ENCODE measurements at regions not wholly inside any gene's neighbourhood (a gene's known extent, or its start where the extent isn't known, plus 50 kb on each side); places are given as distances from the start of the nearest gene placed in this dataset.

GRCh38 chr7:69358163-69358821 lies 240.0 kb upstream of the AUTS2 start:
- Histone ChIP-seq H3K9ac (ENCODE audit: low read length) (no peak overlapping the region), H3K36me3 (ENCODE audit: control insufficient read depth, insufficient read depth, low read length) (no peaks in the 10 kb centered on the region), H3K9me3 (ENCODE audit: control insufficient read depth, low read length) (no peaks in the 10 kb centered on the region), H3K27me3 (ENCODE audit: control insufficient read depth, insufficient read depth, low read length) (no peaks in the 10 kb centered on the region), H3K4me3 (ENCODE audit: low read length) (no peak overlapping the region), H3K4me1 (ENCODE audit: control insufficient read depth, insufficient read depth, low read length) (no peaks in the 10 kb centered on the region)

DNA sequence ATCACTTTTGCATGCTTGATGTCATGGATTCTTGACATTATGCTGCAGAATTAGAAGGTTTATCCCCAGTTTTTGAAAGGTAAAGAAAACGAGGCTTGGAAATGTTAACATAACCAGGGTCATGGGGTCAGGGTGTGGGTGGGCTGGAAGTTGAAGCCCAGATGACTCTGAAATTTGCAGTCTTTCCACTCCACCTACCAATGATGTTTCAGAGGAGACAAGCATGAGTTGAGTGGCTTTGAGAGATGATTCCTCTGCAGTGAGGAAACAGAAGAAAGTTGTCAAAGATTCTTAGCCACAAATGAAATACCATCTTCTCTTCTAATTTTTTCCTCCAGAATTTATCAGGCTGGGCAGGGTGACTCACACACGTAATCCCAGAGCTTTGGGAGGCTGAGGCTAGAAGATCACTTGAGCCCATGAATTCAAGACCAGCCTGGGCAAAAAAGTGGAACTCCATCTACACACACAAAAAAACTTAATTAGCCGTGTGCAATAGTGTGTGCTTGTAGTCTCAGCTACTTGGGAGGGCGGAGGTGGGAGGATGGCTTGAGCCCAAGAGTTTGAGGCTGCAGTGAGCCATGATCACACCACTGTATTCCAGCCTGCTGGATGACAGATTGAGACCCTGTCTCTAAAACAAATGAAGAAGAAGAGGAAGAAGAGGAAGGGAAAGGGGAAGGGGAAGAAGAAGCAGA lies 239.1 kb upstream of the AUTS2 start:
- Histone ChIP-seq H3K27me3 (ENCODE audit: control insufficient read depth, insufficient read depth, low read length) (no peaks in the 10 kb centered on the region), H3K9me3 (ENCODE audit: control insufficient read depth, low read length) (no peaks in the 10 kb centered on the region), H3K4me3 (ENCODE audit: low read length) (no peak overlapping the region), H3K36me3 (ENCODE audit: control insufficient read depth, insufficient read depth, low read length) (no peaks in the 10 kb centered on the region), H3K4me1 (ENCODE audit: control insufficient read depth, insufficient read depth, low read length) (no peaks in the 10 kb centered on the region), H3K9ac (ENCODE audit: low read length) (no peak overlapping the region)

DNA sequence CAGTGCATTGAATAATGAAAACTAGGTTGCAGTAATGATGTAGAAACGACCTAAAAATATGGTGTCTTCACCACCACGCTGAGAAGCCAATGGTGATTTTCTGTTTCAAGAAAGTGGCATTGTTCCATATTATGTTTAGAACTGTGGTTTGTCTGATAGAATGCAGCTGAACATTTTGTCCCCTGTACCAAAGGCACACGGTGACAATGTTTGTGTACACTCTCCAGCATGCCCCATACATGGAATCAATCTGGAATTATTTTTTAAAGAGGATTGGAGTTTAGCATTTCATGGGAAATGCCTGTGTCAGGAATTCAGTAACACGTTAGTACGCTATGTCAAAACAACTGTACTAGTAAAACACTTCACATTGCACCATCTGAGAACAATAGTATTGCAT lies 237.4 kb upstream of the AUTS2 start:
- no peak overlapping the region for H3K9ac ChIP-seq (ENCODE audit: low read length)
- H3K4me1 ChIP-seq (ENCODE audit: control insufficient read depth, insufficient read depth, low read length) = no peaks in the 10 kb centered on the region
- H3K4me3 ChIP-seq (ENCODE audit: low read length) = no peak overlapping the region
- no peaks in the 10 kb centered on the region for H3K36me3 ChIP-seq (ENCODE audit: control insufficient read depth, insufficient read depth, low read length)
- no peaks in the 10 kb centered on the region for H3K27me3 ChIP-seq (ENCODE audit: control insufficient read depth, insufficient read depth, low read length)
- H3K9me3 ChIP-seq (ENCODE audit: control insufficient read depth, low read length) = no peaks in the 10 kb centered on the region

- H3K27me3 ChIP-seq (ENCODE audit: control insufficient read depth, insufficient read depth, low read length) = no peaks in the 10 kb centered on the region
- H3K36me3 ChIP-seq (ENCODE audit: control insufficient read depth, insufficient read depth, low read length) = no peaks in the 10 kb centered on the region
- no peak overlapping the region for H3K4me3 ChIP-seq (ENCODE audit: low read length)
- H3K9ac ChIP-seq (ENCODE audit: low read length) = no peak overlapping the region
- H3K4me1 ChIP-seq (ENCODE audit: control insufficient read depth, insufficient read depth, low read length) = no peaks in the 10 kb centered on the region
- H3K9me3 ChIP-seq (ENCODE audit: control insufficient read depth, low read length) = no peaks in the 10 kb centered on the region
Measured at GRCh38 chr7:69363136-69363535, 235.1 kb upstream of the AUTS2 start.

DNA sequence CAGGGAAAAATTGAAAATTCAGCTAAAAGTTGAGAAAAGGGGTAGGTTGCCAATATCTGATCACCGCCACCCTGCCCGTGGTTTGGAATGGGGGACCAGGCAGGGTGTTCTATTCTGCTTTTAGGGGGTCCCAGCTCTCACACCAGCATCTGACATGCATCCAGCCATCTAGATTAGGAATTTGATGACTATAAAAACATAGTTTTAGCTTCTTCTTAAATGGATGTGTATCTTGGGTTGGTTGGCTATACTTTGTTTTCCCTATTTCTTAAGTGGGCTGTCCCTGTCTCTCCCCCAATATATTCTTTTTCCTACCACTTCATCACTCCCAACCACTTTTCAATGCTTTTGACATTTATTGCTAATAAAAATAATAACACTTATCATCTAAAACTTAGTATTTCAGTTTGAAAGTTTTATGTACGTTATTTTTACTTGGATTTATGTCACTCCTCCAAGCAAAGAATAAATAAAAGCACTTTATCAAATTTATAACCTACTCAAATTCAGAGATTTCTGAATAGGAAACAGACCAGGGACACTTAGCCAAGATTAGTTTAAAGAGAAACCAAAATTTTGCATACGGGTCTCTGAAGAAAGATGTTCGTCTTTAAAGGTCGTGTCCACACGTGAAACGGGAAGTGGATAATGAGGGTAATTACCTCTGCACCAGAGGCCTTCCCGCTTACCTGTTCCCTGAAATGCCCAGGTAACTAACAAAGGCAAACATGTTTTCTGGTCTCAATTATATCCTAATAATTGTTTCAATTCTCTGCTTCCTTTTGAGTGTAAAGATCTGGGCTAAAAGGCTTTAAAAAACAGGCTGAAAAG lies 233.2 kb upstream of the AUTS2 start:
- H3K9me3 ChIP-seq (ENCODE audit: control insufficient read depth, low read length) = no peaks in the 10 kb centered on the region
- H3K4me1 ChIP-seq (ENCODE audit: control insufficient read depth, insufficient read depth, low read length) = no peaks in the 10 kb centered on the region
- no peak overlapping the region for H3K9ac ChIP-seq (ENCODE audit: low read length)
- H3K36me3 ChIP-seq (ENCODE audit: control insufficient read depth, insufficient read depth, low read length) = no peaks in the 10 kb centered on the region
- no peak overlapping the region for H3K4me3 ChIP-seq (ENCODE audit: low read length)
- no peaks in the 10 kb centered on the region for H3K27me3 ChIP-seq (ENCODE audit: control insufficient read depth, insufficient read depth, low read length)

DNA sequence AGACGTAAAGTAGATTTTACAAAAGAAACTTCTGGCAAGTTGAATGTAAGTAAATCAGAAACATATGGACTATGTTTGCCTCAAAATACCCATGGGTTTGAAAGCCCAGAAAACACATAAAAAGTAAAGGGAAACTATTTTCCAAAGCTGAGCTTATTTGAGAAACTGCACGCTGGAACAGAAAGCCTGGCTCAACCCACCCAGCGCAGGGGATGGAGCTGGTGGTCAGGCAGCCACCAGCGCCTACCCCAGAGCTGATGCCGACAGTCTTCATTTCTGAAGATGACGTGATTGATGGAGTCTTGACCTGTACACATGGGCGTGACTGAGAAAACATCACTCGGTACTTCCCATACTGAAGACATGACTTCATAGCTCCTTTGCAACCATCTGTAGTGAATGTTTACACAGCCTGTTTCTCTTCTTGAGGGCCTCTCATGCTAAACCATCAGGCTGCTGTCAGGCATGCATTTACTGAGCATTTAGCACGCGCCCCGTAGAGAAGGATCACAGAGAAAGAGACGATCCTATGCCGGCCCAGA lies 232.6 kb upstream of the AUTS2 start:
- H3K4me3 ChIP-seq (ENCODE audit: low read length) = no peak overlapping the region

DNA sequence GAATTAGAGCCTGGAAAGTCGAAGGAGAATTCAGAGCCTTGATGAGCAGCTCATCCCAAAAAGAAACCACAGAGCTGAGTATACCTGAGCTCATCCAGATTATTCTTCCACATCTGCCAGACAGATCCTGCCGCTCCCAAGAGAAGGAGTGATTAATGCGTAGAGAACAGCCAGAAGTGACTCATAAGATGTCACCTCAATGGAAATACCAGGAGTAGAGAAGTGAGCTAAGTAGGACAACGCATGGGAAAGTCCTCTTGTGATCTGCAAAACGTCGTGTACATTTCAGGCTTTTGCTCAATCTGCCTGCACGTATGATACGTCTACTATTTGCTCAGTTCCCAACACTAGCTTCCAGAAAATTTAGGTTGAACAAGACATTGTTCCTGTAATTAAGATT lies 230.5 kb upstream of the AUTS2 start:
- H3K4me1 ChIP-seq (ENCODE audit: control insufficient read depth, insufficient read depth, low read length) = no peaks in the 10 kb centered on the region
- no peak overlapping the region for H3K4me3 ChIP-seq (ENCODE audit: low read length)
- H3K36me3 ChIP-seq (ENCODE audit: control insufficient read depth, insufficient read depth, low read length) = no peaks in the 10 kb centered on the region
- no peaks in the 10 kb centered on the region for H3K9me3 ChIP-seq (ENCODE audit: control insufficient read depth, low read length)
- no peak overlapping the region for H3K9ac ChIP-seq (ENCODE audit: low read length)
- no peaks in the 10 kb centered on the region for H3K27me3 ChIP-seq (ENCODE audit: control insufficient read depth, insufficient read depth, low read length)

More for the DNA sequence above, 232.6 kb upstream of the AUTS2 start:
- no peaks in the 10 kb centered on the region for H3K27me3 ChIP-seq (ENCODE audit: control insufficient read depth, insufficient read depth, low read length)
- no peaks in the 10 kb centered on the region for H3K36me3 ChIP-seq (ENCODE audit: control insufficient read depth, insufficient read depth, low read length)
- no peaks in the 10 kb centered on the region for H3K9me3 ChIP-seq (ENCODE audit: control insufficient read depth, low read length)
- H3K4me1 ChIP-seq (ENCODE audit: control insufficient read depth, insufficient read depth, low read length) = no peaks in the 10 kb centered on the region
- H3K9ac ChIP-seq (ENCODE audit: low read length) = no peak overlapping the region

DNA sequence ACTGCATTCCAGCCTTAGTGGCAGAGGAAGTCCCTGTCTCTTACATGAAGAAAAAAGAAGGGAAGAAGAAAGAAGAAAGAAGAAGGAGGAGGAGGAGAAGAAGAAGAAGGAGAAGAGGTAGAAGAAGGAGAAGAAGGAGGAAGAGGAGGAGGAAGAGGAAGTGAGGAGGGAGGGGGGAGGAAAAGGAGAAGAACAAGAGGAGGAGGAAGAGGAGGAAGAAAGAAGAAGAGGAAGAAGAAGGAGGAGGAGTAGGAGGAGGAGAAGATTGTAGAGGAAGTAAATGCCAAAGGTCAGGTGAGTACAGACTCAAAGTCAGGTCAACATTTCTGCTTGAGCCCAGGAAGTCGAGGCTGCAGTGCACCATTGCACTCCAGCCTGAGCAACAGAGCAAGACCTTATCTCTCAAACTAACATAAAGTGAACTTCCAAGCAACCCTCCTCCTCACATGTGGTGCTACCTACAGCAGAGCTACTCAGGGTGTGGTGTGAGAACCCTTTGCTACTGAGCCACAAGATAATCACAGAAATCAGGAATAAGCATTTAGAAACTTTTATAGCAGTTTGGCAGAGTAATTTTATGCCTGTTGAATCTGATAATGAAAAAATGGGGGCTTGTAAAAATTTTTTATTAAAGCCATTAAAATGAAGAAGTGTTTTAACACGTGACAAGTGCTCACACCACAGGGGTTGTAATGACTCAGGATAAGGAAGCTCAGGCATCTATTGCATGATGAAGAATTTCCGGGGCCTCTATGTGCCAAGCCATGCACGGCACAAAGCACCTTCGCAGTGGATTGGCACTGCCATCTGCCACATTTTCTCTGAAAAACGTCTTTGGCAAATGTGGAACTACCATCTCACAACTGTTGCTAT lies 224.9 kb upstream of the AUTS2 start:
- H3K36me3 ChIP-seq (ENCODE audit: control insufficient read depth, insufficient read depth, low read length) = no peaks in the 10 kb centered on the region

DNA sequence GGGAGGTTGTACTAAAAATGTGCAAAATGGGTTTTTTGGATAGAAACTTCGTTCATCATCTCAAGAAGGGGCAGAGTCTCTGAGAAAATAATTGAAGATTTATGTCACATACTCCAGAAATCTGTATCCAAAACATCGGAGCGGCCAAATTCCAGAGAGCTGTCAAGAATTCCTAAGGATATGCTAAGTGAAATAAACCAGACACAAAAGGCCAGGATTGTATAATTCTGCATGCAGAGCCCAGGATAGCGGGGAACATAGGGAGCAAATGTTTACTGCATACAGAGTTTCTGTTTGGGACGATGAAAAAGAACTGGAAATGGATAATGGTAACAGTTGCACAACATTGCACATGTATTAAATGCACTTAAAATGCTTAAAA lies 224.2 kb upstream of the AUTS2 start:
- no peaks in the 10 kb centered on the region for H3K27me3 ChIP-seq (ENCODE audit: control insufficient read depth, insufficient read depth, low read length)
- no peak overlapping the region for H3K4me3 ChIP-seq (ENCODE audit: low read length)
- no peaks in the 10 kb centered on the region for H3K9me3 ChIP-seq (ENCODE audit: control insufficient read depth, low read length)
- no peaks in the 10 kb centered on the region for H3K36me3 ChIP-seq (ENCODE audit: control insufficient read depth, insufficient read depth, low read length)
- H3K4me1 ChIP-seq (ENCODE audit: control insufficient read depth, insufficient read depth, low read length) = no peaks in the 10 kb centered on the region
- no peak overlapping the region for H3K9ac ChIP-seq (ENCODE audit: low read length)

More for the DNA sequence above, 224.9 kb upstream of the AUTS2 start:
- Histone ChIP-seq H3K27me3 (ENCODE audit: control insufficient read depth, insufficient read depth, low read length) (no peaks in the 10 kb centered on the region), H3K9ac (ENCODE audit: low read length) (no peak overlapping the region), H3K4me1 (ENCODE audit: control insufficient read depth, insufficient read depth, low read length) (no peaks in the 10 kb centered on the region), H3K9me3 (ENCODE audit: control insufficient read depth, low read length) (no peaks in the 10 kb centered on the region), H3K4me3 (ENCODE audit: low read length) (no peak overlapping the region)

GRCh38 chr7:69377191-69377590 lies 221.1 kb upstream of the AUTS2 start:
- no peaks in the 10 kb centered on the region for H3K9me3 ChIP-seq (ENCODE audit: control insufficient read depth, low read length)
- no peaks in the 10 kb centered on the region for H3K4me1 ChIP-seq (ENCODE audit: control insufficient read depth, insufficient read depth, low read length)
- no peaks in the 10 kb centered on the region for H3K36me3 ChIP-seq (ENCODE audit: control insufficient read depth, insufficient read depth, low read length)
- no peak overlapping the region for H3K9ac ChIP-seq (ENCODE audit: low read length)
- no peak overlapping the region for H3K4me3 ChIP-seq (ENCODE audit: low read length)
- H3K27me3 ChIP-seq (ENCODE audit: control insufficient read depth, insufficient read depth, low read length) = no peaks in the 10 kb centered on the region

DNA sequence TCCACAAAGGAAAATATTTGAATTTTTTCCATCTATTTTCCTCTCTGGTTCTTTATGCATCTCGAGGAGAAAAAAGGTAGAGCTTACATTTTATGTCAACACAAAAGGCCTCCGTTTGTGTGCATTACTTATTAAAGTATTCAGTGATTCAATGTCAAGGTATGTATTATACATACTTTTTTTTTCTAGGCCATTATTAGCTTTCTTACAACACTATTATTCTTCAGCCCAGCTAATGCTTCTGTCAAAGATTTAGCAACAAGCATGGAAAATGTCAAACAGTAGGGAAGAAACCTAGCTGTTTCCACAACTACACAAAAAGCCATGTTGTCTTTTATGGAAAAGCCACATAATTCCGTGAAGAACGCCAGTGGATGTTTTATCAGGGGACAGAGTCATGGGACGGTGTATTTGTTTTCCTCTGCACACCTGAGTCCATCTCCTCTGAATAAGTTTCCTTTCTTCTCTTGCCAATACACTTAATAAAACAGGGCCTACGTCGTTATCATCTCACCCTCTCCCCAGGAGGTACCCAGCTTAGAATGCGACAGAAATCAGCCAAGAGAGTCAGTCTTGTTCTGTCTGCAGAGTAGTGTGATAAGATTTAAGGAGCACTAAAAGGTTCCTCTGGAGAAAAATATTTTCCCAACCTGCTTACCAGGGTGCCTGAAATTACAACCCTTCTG lies 209.7 kb upstream of the AUTS2 start:
- Histone ChIP-seq H3K4me3 (ENCODE audit: low read length) (no peak overlapping the region), H3K4me1 (ENCODE audit: control insufficient read depth, insufficient read depth, low read length) (no peaks in the 10 kb centered on the region), H3K27me3 (ENCODE audit: control insufficient read depth, insufficient read depth, low read length) (no peaks in the 10 kb centered on the region), H3K9me3 (ENCODE audit: control insufficient read depth, low read length) (no peaks in the 10 kb centered on the region), H3K36me3 (ENCODE audit: control insufficient read depth, insufficient read depth, low read length) (no peaks in the 10 kb centered on the region), H3K9ac (ENCODE audit: low read length) (no peak overlapping the region)
